GM21447 (cell line): ENCODE measurements at regions not wholly inside any gene's neighbourhood (a gene's known extent, or its start where the extent isn't known, plus 50 kb on each side); places are given as distances from the start of the nearest gene placed in this dataset.

Experiments used
- ATAC-seq: cut with Tn5 transposase; IDR thresholded peaks from one replicate; pipeline ENCODE4 v1.9.1; 2021; ENCODE audit not compliant: unreplicated experiment

- no peak for ATAC-seq
Observed at GRCh38 chr20:22322513-22322912, 261.9 kb downstream of the FOXA2 start.

DNA sequence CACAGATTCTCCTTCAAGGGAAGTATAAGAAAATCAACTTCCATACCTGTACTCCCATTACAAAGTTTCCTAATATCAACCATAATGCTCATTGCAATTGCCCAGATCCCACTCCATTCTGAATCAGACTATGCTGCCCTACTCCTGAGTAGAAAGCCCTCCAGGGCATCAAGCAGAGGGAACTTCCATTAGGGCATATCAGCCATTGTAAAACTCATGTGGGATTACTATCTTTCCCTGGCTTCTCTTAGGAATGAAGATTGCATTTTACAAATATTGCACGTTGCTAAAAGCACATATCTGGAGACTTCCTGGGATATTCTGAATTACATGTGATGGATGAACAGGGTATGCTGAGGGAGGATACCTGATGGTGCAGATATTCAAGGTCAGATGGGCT lies 263.2 kb downstream of the FOXA2 start:
- ATAC-seq = no peak

- no peak for ATAC-seq
Observed at GRCh38 chr20:22320245-22320915, 264.0 kb downstream of the FOXA2 start.

DNA sequence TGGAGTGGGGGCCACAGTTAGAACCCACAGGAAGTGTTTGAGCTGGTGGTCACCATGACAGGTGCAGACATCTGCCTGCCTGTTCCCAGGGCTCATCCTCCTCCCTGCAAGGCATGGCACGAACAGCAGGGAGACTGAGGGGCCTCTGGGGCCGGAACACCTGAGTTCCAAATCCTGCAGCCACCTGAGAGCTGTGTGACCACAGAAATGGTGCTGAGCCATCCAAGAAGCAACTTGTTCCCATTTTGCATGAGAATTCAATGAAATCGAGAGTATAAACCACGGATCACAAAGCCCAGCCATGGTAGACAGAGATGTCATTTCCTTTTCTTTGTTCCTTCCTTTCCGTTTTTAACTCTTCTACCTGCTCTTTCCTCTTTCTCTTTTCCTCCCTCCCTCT lies 268.6 kb downstream of the FOXA2 start:
- ATAC-seq = no peak

- no peak for ATAC-seq
Observed at GRCh38 chr20:22315073-22315472, 269.3 kb downstream of the FOXA2 start.

- ATAC-seq = no peak
Observed at GRCh38 chr20:22312744-22313346, 271.5 kb downstream of the FOXA2 start.

DNA sequence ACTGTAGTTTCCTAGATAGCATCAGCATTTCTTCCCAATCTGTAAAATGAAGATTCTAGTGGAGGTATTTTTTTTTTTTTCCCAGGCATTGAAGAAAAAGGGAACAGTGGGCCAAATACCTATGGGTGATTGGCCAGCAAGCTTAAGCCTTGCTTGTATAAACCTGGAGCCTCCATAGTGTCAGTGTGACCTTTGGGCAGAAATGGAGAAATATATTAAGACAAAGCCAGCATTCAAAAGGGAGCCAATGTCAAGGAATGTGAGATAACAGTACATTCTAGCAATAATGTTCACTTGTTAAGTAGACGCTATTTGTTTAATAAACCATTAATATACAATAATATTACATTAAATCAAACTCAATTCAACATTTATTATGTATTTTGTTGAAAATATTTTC lies 275.4 kb downstream of the FOXA2 start:
- no peak for ATAC-seq

GRCh38 chr20:22307409-22307808 lies 277.0 kb downstream of the FOXA2 start:
- ATAC-seq = no peak

GRCh38 chr20:22305381-22305780 lies 279.0 kb downstream of the FOXA2 start:
- no peak for ATAC-seq

- no peak for ATAC-seq
Observed at GRCh38 chr20:22303523-22303922, 280.8 kb downstream of the FOXA2 start.

- ATAC-seq = no peak
Observed at GRCh38 chr20:22302039-22302438, 282.3 kb downstream of the FOXA2 start.

DNA sequence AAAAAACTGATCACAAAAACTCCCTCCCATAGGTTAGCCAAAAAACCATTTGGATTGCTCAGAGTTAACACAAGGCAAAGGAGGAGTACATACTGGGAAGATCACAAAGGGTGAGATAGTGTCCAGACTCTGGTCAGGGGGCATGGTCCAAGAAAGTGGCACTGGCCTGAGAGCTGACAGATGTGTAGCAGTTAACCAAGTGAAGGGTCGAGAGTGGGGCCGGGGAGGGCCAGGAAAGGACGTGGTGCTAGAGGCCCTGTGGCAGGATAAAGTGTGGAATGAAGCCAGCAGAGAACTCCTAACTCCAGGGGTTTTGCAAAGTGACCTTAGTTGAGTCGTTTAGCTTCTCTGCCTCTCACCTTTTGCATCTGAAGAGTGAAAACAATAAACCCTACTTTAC lies 290.5 kb downstream of the FOXA2 start:
- no peak for ATAC-seq

GRCh38 chr20:22289442-22289841 lies 294.9 kb downstream of the FOXA2 start:
- ATAC-seq = no peak

DNA sequence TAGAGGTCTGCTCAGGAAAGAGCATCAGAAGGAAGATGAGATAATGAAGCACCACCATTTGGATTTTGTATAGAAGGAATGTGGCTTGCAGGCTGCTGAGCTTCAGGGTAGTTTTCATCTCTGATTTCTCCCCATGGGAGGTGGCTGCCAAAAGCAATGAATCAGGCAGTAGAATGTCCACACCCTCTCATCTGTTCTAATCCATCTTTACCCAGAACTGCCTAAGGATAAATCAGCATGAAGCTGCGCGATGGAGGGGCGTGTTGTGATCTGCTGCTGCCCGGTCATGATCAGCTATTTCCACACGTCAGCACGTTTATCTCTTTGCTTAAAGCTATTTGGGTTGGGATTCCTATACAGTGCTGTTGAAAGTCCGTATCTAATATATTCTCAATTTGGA lies 295.4 kb downstream of the FOXA2 start:
- ATAC-seq = no peak

- no peak for ATAC-seq
Observed at GRCh38 chr20:22288156-22288555, 296.2 kb downstream of the FOXA2 start.

DNA sequence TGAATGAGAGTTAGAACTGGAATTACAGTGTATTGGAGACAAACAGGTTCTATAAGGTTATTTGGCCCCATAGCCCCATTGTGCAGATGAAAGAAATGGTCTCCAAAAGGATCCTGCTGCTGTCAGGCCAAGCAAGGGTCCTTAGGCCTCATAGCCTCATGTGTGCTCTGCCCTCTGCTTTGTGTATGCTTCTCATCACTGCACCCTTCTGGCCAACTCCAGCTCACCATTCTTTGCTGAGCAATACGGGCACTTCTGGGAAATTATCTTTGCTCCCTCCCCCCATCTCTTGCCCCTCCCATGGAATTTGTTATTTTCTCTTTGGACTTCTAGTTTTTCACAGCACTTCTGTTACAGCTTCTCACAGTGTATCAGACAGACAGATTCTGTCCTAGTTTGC lies 298.8 kb downstream of the FOXA2 start:
- no peak for ATAC-seq

GRCh38 chr20:22282696-22283095 lies 301.7 kb downstream of the FOXA2 start:
- no peak for ATAC-seq

GRCh38 chr20:22274330-22274729 lies 310.0 kb downstream of the FOXA2 start:
- no peak for ATAC-seq

GRCh38 chr20:22268675-22269074 lies 315.7 kb downstream of the FOXA2 start:
- no peak for ATAC-seq

GRCh38 chr20:22264917-22265316 lies 319.5 kb downstream of the FOXA2 start:
- no peak for ATAC-seq

DNA sequence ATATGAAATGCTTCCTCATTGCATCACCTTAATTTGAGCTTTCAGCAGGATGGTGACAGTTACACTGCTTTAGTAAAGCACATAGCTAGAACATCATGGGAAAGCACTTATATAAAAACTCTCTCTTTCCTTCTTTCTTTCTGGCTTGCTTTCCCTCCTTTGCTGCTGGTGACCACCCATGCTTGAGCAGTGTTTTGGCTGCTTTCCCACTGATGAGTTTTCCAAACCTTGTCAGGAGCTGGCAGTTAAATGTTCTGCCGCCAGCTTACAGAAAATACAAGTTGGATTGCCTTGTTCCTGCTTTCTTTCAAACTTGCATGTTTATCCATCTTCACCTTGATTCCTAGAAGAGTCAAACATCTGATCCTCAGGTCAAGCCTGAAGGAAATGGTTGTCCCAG lies 323.9 kb downstream of the FOXA2 start:
- ATAC-seq = no peak

- ATAC-seq = no peak
Observed at GRCh38 chr20:22257912-22258311, 326.5 kb downstream of the FOXA2 start.

GRCh38 chr20:22248051-22248667 lies 336.2 kb downstream of the FOXA2 start:
- no peak for ATAC-seq
